HG02870 (cell line): ENCODE measurements at regions not wholly inside any gene's neighbourhood (a gene's known extent, or its start where the extent isn't known, plus 50 kb on each side); places are given as distances from the start of the nearest gene placed in this dataset.

Source experiments
- ATAC-seq: cut with Tn5 transposase; IDR thresholded peaks from one replicate; pipeline ENCODE4 v1.9.1; 2021; ENCODE audit warnings: mild to moderate bottlenecking, moderate library complexity; ENCODE audit not compliant: unreplicated experiment

DNA sequence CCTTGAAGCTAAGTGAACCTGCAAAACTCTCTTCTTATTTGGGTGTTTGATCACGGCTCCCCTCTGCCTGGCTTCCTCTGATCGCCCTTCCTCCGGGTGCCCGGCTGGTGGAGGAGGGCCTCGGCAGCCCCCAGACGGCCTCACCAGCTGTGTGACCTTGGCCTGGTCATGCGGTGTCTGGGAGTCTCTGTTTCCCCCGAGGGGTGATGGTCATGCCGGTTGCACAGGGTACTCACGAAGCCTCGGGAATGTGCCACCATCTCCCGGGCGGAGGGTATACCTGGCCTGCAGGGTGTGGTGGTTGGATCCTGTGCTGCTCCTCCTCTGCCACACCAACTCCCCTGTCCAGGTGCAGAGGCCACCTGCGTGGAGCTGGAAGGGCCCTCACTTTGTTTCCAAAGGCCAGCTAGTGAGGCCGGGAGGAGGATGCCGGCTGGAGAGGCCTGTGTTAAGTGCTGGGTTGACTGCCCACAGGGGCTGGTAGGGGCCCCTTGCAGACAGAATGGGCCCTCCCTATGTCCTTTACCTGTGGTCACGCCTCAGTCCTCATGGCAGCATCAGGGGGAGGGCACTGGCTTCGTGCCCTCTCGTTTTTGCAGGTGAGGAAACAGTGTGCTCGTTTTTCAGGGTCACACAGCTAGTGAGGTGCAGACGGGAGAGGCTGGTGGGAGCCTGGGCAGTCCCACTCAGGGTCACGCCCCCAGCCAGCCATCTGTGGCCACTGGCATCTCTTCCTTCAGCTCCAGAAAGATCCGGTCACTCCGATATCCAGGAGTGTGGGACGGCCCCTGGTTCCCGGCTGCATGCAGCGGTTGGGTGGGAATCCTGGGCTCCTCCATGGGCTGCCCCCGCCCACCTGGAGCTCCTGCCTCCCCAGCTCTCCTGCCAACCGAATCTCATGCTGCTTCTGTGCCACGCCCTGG, 148.5 kb upstream of the GSE1 start:
- ATAC-seq: no peak

DNA sequence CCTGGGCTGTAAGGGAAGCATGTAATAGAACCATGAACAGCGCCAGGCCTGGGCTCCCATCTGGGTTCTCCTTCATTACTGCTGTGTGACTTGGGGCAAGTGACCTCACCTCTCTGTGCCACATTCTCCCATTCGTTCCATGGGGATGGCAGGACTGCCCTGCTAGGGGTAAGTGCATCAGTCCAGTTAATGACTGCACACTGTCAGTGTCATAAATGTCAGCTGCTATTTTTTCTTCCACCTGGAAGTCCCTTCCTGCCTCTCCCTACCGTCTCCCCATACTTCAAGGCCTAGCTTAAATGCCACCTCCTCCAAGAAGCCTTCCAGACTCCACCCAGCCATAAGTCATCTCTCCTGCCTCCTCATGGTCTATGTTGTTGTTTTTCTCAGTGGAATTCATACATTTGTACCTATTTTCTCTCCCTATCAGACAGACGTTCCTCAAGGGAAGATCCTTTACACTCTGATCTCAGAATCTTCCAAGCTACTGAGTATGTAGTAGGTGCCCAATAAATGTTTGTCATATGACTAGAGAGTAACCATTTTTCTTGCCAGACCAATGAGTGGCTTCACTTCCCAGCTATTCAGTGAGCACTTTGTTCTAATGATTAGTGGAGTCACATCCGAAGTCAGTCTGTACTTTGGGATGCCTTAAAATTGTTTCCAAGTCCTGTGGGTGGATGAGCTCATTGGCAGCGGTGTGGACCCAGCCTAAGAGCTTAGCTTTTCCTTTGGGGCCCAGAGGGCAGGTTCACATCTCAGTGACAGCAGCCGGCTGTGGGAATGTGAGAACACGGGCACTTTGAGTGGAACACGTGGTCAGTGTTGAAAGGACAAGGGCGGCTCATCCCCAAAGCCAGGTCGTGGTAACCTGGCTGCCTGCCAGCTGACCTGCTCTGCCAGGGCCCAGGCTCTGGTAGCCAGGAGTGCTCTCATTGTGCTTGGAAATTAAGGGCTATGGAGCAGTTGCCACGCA, 147.5 kb upstream of the GSE1 start:
- no peak for ATAC-seq

DNA sequence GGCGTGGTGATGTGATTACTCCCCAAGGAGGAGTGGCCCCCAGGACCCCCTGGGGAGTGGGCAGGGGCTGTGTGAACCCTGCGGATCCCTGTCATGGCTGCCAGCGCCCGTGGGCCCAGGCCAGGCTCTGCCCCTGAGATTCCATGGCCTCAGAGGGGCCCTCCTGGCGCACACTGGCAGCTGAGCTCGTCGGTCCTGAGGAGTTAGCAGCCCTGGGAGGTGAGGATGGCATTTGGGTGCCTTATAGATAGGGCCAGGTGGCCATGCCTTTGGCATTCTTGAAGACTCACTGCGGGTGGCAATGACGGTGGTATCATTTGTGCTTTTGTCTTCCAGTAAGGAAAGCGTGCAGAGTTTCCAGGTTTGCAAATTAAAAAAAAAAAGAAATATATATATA, 146.8 kb upstream of the GSE1 start:
- no peak for ATAC-seq

DNA sequence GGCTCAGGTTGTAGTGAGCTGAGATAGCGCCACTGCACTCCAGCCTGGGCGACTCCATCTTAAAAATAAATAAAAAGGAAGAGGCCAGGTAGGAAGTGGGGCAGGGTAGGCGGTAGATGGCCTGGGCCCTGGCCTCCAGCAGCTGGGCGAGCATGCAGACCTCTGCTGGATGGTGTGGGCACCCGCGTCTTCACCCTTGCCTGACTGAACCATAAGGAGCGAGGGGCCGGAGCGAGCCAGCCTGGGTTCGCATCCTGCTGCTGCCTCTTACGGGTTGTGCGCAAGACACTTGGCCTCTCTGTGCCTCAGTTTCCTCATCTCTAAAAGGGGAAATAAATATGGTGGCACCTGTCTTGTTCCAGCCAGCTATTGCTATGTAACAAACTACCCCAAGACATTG, 146.1 kb upstream of the GSE1 start:
- no peak for ATAC-seq

DNA sequence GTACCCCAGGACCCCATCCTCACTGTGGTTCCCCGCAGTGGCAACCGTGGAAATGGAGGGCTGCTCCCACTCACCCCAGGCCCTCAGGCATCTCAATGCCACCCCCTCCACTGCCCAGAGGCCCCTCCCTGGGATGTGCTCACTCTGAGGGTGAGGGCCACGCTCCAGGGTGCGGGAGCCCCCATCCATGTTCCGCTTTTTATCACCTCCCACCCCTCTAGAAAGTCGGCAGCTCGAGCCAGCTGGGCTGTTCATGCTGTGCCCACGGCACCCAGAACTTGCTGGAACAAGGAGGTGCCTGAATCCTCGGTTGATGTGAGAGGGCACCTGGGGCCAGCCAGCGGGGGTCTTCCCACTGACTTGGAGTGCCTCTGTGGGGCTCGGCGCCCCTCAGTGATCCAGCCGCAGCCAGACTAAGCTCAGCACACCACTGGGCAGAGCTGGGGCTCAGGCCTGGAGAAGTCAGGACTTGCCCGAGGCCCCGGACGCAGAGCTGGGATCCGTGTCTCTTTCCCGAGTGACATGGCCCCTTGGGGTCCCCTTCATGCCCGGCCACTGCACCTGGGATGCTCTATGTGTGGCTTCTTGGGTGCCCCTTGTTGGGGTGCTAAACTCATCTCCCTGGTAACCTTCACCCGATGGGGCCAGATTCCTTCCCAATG, 143.1 kb upstream of the GSE1 start:
- no peak for ATAC-seq

DNA sequence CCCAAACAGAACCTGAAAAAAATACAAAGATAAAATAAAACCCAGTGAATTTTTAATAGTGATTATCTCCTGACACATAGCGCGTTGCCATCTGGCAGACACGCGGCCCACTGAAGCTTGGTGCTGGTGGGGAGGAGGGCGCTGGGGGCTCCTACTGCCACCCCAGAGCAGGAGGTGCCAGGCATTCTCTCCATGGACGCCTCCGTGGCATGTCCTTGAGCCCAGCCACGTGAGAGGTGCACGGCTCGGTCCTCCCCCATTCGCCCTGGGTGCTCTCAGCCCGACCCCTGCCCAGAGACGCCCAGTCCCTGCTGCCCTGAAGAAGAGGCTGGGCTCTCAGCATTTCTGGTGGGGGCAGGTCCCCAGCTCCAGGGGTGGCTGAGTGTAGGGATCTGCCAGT, 142.2 kb upstream of the GSE1 start:
- ATAC-seq: no peak

DNA sequence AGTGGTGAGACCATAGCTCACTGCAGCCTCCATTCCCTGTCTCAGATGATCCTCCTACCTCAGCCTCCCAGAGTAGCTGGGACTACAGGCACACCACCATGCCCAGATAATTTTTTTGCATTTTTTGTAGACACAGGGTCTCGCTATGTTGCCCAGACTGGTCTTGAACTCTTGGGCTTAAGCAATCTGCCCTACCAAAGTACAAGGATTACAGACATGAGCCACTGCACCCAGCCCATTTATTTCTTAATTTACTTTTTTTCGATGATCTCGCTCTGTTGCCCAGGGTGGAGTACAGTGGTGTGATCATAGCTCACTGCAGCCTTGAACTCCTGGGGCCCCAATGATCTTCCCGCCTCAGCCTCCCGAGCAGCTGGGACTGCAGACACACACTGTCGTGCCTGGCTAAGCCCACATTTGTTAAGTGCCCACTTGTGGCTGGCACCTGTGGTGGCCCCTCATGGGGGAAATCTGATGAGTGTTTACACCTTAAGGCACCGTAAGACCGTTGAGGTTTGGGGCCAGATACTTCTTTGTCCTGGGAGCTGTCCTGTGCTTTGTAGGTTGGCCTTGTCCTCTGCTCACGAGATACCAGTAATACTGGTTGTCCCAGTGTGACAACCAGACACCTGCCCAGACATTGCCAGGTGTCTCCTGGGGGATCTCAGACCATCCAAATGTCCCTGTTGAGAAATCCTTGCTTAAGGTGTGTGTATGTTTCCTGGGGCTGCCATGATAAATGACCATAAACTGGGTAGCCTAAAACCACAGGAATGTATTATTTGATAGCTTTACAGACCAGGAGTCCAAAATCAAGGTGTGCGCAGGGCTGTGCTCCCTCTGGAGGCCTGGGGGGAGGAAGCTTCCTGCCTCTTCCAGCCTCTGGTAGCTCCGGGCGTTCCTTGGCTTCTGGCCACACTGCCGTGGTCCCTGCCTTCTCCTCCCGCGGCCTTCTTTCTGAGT, 141.4 kb upstream of the GSE1 start:
- ATAC-seq: no peak

DNA sequence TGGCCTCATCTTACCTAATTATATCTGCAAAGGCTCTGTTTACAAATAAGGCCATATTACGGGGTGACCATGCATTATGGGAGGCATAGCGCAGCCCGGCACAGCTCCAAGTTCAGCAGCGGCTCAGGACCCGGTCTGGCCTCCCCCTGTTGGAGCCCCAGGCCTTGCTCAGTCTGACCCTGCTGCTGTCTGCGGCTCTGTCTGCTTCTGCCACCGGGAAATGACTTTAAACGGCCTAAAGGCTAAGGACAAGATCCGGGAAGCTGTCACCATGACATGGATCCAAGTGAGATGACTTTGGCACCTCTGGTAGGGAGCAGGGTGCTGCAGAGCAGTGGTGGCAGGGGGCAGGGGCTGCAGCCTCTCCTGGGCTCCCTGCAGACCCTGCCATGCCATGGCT, 140.6 kb upstream of the GSE1 start:
- ATAC-seq: no peak

DNA sequence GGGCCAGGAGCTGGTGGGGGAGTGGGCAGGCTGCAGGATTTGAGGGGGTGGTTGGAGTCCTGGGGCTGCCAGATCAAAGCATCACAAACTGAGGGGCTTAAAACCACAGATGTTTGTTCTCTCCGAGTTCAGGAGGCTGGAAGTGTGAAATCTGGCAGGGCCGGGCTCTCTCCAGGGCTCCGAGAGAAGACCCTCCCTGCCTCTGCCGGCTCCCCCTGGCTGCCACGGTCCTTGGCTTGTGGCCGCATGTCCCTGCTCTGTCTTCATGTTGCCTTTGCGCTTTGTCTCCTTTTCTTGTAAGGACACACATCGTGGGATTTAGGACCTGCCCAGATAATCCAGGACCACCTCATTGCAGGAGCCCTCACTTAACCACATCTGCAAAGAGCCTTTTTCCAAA, 139.8 kb upstream of the GSE1 start:
- ATAC-seq: no peak

DNA sequence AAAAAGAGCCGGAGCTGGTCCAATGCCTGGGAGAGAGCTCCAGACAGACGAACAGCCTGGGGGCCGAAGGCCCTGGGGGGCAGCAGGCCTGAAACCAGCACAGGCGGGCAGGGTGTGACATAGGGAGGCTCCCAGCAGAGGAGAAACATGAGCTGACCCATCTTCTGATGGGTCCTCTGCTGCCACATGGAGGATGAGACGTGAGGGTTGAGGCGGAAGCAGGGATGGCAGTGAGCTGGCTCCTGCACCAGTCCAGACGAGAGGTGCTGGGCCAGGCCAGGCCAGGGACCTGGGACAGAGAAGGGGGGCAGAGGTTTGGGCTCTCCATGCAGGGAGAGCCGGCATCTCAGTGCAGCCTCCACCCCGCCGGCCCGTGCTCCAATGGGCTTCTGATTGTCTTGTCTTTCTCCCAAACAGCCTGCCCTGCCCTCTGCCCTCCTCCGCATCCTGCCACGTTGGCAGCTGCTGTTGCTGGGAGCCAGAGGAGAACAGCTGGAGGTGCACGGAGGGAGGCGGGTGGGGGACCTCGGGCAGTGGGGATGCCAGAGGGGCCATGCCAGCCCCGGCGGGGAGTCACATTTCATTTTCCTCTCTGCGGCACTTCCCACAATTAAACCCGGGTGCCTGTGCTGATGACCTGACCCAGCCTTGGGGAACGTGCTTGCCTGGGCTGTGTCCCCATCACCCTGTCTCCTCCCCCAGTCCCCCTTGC, 139.1 kb upstream of the GSE1 start:
- ATAC-seq: no peak

DNA sequence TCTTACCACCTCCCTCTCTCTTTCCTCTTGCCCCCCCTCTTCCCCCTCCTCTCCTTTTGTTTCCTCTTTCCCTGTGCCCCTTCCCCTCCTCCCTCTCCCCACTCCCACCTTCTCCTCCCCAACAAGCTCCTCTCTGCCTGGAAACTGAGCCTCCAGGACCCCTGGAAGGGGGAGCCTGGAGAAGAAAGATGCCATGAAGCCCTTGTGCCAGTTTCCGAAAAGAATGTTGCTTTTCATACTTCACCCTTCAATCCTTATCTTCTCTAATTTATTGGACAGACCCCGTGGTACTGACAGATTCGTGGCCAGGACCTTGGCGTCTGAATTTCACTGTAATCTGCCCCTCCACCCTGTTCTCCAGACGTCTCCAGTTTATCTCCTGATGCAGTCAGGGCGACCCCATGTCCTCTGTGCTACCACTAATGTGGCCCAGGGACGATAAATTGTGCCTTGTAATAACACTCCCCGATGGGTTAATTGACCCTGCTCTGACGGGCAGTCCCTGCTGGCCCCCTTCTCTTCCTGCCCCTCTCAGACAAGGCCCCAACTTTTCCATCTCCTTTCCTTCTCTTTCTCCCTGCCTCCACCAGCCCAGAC, 138.4 kb upstream of the GSE1 start:
- ATAC-seq: no peak

DNA sequence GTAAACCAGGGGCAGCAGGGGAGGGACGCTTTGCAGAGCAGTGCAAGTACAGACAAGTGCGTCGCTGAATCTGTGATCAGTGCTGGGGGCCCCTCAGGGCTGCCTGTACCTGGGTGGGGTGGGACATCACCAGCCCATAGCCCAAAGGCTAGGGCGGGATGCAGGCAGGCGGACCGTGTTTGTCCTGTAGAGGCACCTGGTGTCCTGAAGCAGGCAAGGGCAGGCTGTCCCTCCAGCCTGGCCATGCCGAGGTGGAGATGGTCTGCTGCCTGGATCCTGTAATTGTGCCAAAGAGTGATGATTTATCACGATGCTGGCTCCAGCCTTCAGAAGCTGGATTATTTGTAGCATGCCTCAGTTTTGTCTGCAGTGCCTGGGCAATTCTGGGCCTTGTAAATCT, 137.9 kb upstream of the GSE1 start:
- no peak for ATAC-seq

DNA sequence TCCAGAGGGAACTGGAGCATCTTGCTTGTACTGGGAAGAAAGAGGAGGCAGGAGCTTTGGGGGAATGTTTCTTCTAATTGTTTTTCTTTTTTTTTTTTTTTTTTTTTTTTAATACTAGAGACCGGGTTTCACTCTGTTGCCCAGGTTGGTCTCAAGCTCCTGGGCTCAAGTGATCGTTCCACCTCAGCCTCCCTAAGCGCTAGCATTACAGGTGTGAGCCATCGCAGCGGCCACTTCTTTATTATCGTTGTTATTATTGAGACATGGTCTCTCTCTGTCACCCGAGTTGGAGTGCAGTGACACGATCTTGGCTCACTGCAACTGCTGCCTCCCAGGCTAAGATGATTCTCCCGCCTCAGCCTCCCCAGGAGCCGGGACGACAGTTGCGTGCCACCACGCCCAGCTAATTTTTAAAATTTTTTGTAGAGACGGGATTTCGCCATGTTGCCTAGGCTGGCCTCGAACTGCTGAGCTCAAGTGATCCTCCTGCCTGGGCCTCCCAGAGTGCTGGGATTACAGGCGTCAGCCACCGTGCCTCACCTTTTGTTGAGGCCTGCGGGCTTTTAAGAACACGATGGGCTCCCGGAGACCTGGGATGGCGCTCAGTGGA, 137.3 kb upstream of the GSE1 start:
- ATAC-seq: no peak

DNA sequence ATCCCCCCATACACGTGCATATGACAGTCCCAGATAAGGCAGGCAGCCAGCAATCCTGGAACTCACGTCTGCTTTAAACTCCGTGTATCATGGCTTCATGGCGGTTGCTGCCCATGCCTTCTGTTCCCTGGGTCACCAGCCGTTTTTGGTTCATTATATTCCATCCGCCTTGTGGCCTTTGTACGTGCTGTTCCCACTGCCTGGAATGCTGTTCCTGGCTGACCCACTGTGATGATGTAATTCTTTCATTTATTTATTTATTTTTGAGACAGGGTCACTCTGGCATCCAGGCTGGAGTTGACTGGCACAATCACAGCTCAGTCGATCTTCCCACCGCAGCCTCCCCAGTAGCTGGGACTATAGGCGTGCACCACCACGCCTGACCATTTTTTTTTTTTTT, 136.7 kb upstream of the GSE1 start:
- no peak for ATAC-seq

DNA sequence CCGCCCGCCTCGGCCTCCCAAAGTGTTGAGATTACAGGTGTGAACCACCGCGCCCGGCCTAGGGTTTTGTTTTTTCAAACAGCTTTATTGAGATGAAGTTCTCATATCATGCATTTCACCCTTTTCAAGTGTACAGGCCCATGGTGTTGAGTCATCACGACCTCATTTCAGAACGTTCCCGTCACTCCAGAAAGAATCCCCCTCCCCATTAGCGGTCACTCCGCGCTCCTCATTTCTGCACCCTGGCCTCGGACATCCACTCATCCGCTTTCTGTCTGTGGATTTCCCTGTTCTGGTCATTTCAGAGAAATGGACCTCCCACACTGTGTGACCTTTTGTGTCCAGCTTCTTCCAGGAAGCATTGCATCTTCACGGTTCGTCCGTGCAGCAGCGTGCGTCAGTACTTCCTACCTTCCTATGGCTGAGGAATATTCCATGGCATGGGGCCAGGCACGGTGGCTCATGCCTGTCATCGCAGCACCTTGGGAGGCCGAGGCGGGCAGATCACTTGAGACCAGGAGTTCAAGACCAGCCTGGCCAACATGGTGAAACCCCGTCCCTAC, 135.2 kb upstream of the GSE1 start:
- ATAC-seq: no peak

DNA sequence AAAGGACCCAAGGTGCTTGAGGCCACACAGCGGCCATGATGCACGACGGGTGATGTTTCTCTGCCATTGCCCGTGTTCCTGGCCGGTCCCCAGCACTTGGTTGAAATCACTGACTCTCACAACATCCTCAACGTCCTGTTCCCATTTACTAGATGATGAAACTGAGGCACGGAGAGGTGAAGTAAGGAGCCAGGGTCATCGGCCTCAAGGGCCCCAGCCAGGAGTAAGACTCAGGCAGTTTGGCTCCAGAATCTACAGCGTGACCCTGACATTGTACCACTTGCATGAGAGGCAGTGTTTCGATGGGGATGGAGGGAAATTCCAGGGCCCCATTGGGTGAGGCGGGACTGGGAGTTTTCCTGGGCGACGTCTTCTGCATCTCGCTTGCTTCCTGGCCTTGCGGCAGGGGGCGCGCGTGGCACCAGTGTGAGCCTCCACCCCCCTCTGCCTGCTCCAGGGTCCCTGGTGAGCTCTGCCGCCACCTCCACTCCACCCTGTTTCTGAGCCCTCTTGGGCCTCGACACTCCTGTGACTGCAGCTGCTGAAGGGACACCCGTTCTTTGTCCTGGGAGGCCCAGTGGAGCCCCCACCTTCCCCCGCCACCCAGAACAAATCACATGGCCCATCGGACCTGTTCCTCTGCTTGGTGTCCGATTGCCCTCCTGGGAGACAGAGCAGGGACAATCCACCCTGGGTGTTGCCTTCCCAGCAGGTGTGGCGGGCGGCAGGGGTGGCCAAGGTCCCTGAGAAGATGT, 133.0 kb upstream of the GSE1 start:
- no peak for ATAC-seq

DNA sequence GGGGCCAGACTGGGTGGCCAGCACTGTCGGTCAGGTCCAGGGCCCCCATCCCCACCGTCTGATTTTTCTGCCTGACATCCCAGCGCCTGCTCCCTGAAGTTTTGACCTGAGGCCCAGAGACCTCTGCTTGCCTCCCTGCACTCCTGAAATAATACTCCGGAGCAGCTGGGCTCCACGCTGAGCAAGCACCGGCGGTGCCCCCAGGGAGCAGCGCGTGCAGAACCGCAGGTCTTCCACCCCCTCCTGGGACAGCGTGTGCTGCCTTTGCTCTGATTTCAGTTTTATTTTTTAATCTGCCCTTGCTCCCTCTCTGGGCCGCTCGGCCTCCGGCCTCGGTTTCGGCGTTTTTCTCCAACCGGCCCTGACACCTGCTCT, 132.4 kb upstream of the GSE1 start:
- no peak for ATAC-seq

DNA sequence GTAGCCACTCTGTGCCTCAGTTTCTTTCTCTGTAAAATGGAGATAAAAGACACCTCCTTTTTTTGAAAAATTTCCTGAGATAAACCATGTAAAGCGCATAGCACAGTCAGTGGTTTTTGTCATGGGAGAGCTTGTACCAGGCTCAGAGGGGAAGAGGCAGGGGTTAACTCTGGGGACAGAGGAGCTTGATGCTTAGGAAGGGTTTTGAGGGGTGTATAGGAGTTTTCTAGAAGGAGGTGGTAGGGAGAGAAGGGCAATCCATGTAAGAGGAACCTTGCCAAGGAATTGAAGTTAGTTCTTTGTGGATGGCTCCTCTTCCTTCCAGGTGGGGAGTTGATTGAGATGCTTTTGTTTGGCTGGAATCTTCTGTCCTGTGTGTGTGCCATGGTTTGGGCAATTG, 131.9 kb upstream of the GSE1 start:
- ATAC-seq: no peak
